ENCODE measurements at regions not wholly inside any gene's neighbourhood (a gene's known extent, or its start where the extent isn't known, plus 50 kb on each side); places are given as distances from the start of the nearest gene placed in this dataset.

GRCh38 chr6:90795078-90795477 lies 208.2 kb upstream of the MAP3K7 start:
- intact Hi-C loops (cut with DNase I; ENCODE audit: low total_unique reads), result no loop called here
- 93% methylated on average over 2 of the region's 2 CpGs for WGBS, 2 donors
- no peak overlapping the region for H3K4me3 ChIP-seq (ENCODE audit: low read depth, poor library complexity, severe bottlenecking)
- no peak for TF ChIP-seq CTCF (IDR thresholded peaks at IDR 0.05)
- TF ChIP-seq POLR2A (IDR thresholded peaks at IDR 0.05), result no peak
- no peak for DNase-seq (ENCODE audit: low spot score in 2 of 2)

GRCh38 chr6:90793771-90794170 lies 206.9 kb upstream of the MAP3K7 start:
- intact Hi-C loops (cut with DNase I; ENCODE audit: low total_unique reads), result no loop called here
- H3K4me3 ChIP-seq (ENCODE audit: low read depth, poor library complexity, severe bottlenecking), result no peak overlapping the region
- WGBS, 2 donors, result 80 to 88% methylated on average over 2 of the region's 2 CpGs
- no peak for DNase-seq (ENCODE audit: low spot score in 2 of 2)
- TF ChIP-seq CTCF (IDR thresholded peaks at IDR 0.05) (no peak), POLR2A (IDR thresholded peaks at IDR 0.05) (no peak)

- intact Hi-C loops (cut with DNase I; ENCODE audit: low total_unique reads), result no loop called here
- H3K4me3 ChIP-seq (ENCODE audit: low read depth, poor library complexity, severe bottlenecking), result no peak overlapping the region
- no peak for DNase-seq (ENCODE audit: low spot score in 2 of 2)
- TF ChIP-seq CTCF (IDR thresholded peaks at IDR 0.05) (no peak), POLR2A (IDR thresholded peaks at IDR 0.05) (no peak)
- 45 to 73% methylated on average over 2 of the region's 2 CpGs for WGBS, 2 donors
Observed at GRCh38 chr6:90790696-90791095, 203.8 kb upstream of the MAP3K7 start.

GRCh38 chr6:90790058-90790457 lies 203.2 kb upstream of the MAP3K7 start:
- no peak overlapping the region for H3K4me3 ChIP-seq (ENCODE audit: low read depth, poor library complexity, severe bottlenecking)
- WGBS, 2 donors, result 38 to 41% methylated on average over 7 of the region's 7 CpGs
- intact Hi-C loops (cut with DNase I; ENCODE audit: low total_unique reads), result no loop called here
- DNase-seq (ENCODE audit: low spot score in 2 of 2), result no peak
- TF ChIP-seq CTCF (IDR thresholded peaks at IDR 0.05), result no peak
- no peak for TF ChIP-seq POLR2A (IDR thresholded peaks at IDR 0.05)

GRCh38 chr6:90788781-90789180 lies 201.9 kb upstream of the MAP3K7 start:
- 83 to 85% methylated on average over 4 of the region's 4 CpGs for WGBS, 2 donors
- intact Hi-C loops (cut with DNase I; ENCODE audit: low total_unique reads), result no loop called here
- no peak for DNase-seq (ENCODE audit: low spot score in 2 of 2)
- no peak overlapping the region for H3K4me3 ChIP-seq (ENCODE audit: low read depth, poor library complexity, severe bottlenecking)
- TF ChIP-seq CTCF (IDR thresholded peaks at IDR 0.05), result no peak
- TF ChIP-seq POLR2A (IDR thresholded peaks at IDR 0.05), result no peak

GRCh38 chr6:90787446-90787845 lies 200.6 kb upstream of the MAP3K7 start:
- intact Hi-C loops (cut with DNase I; ENCODE audit: low total_unique reads), result no loop called here
- WGBS, 2 donors, result 72 to 89% methylated on average over 3 of the region's 3 CpGs
- TF ChIP-seq POLR2A (IDR thresholded peaks at IDR 0.05) (no peak), CTCF (IDR thresholded peaks at IDR 0.05) (no peak)
- no peak overlapping the region for H3K4me3 ChIP-seq (ENCODE audit: low read depth, poor library complexity, severe bottlenecking)
- DNase-seq (ENCODE audit: low spot score in 2 of 2), result no peak
